ENCODE measurements at regions not wholly inside any gene's neighbourhood (a gene's known extent, or its start where the extent isn't known, plus 50 kb on each side); places are given as distances from the start of the nearest gene placed in this dataset.

GRCh38 chr11:45472716-45473317 lies 186.7 kb upstream of the SYT13 start:
- TF ChIP-seq CTCF (IDR thresholded peaks at IDR 0.05; ENCODE audit: low read length) (no peak), EZH2 (optimal IDR thresholded peaks at IDR 0.05; ENCODE audit: low read depth, low read length) (no peak), EZH2phosphoT487 (IDR thresholded peaks at IDR 0.05; ENCODE audit: low read length) (no peak)

Data from MM.1S (cell line).